Adipocyte (in vitro differentiated cells): ENCODE measurements at regions not wholly inside any gene's neighbourhood (a gene's known extent, or its start where the extent isn't known, plus 50 kb on each side); places are given as distances from the start of the nearest gene placed in this dataset.

Experiments
- DNase-seq: peaks from one replicate; pipeline ENCODE4 v3.0.0-alpha.2; 2015; ENCODE audit warnings: low read depth
- H3K27me3 ChIP-seq: replicated peaks from 2 replicates; pipeline ENCODE4 v1.7.0; 2013; ENCODE audit warnings: mild to moderate bottlenecking, low read length, moderate library complexity; ENCODE audit not compliant: control insufficient read depth, insufficient read depth
- H3K36me3 ChIP-seq: 2 replicates; pipeline ENCODE4 v1.7.0; 2013; ENCODE audit warnings: low read length, mild to moderate bottlenecking, moderate library complexity; ENCODE audit not compliant: control insufficient read depth, insufficient read depth, severe bottlenecking
- H3K4me1 ChIP-seq: 2 replicates; pipeline ENCODE4 v1.7.0; 2013; ENCODE audit warnings: mild to moderate bottlenecking, low read length, moderate library complexity; ENCODE audit not compliant: control insufficient read depth, insufficient read depth
- H3K4me3 ChIP-seq: 2 replicates; pipeline ENCODE4 v1.7.0; 2013; ENCODE audit warnings: mild to moderate bottlenecking, low read length, moderate library complexity
- H3K9ac ChIP-seq: 2 replicates; pipeline ENCODE4 v1.7.0; 2013; ENCODE audit warnings: mild to moderate bottlenecking, low read length, moderate library complexity
- H3K9me3 ChIP-seq: 2 replicates; pipeline ENCODE4 v1.7.0; 2013; ENCODE audit warnings: mild to moderate bottlenecking, low read length, moderate library complexity; ENCODE audit not compliant: control insufficient read depth

- Histone ChIP-seq H3K4me1 (no peaks in the 10 kb centered on the region), H3K36me3 (no peaks in the 10 kb centered on the region), H3K9me3 (no peaks in the 10 kb centered on the region), H3K9ac (no peak overlapping the region), H3K4me3 (no peak overlapping the region), H3K27me3 (no peaks in the 10 kb centered on the region)
- no peak for DNase-seq
These were observed 412.9 kb downstream of the IDS start for GRCh38 chrX:149092179-149092578.

- Histone ChIP-seq H3K4me3 (no peak overlapping the region), H3K36me3 (no peaks in the 10 kb centered on the region), H3K9me3 (no peaks in the 10 kb centered on the region), H3K9ac (no peak overlapping the region), H3K4me1 (peaks cover 6% of the 10 kb centered on the region), H3K27me3 (no peaks in the 10 kb centered on the region)
- DNase-seq, result no peak
These were observed 425.2 kb downstream of the IDS start for GRCh38 chrX:149079805-149080406.

GRCh38 chrX:149074398-149074797 lies 430.7 kb downstream of the IDS start:
- Histone ChIP-seq H3K4me3 (no peak overlapping the region), H3K9ac (no peak overlapping the region), H3K36me3 (no peaks in the 10 kb centered on the region), H3K4me1 (peaks cover 15% of the 10 kb centered on the region), H3K9me3 (no peaks in the 10 kb centered on the region), H3K27me3 (no peaks in the 10 kb centered on the region)
- no peak for DNase-seq

- H3K4me1 ChIP-seq, result peaks cover 15% of the 10 kb centered on the region
- DNase-seq, result no peak
- no peaks in the 10 kb centered on the region for H3K27me3 ChIP-seq
- no peaks in the 10 kb centered on the region for H3K9me3 ChIP-seq
- no peak overlapping the region for H3K9ac ChIP-seq
- no peak overlapping the region for H3K4me3 ChIP-seq
- no peaks in the 10 kb centered on the region for H3K36me3 ChIP-seq
These were observed 431.6 kb downstream of the IDS start for GRCh38 chrX:149073479-149073878.

- Histone ChIP-seq H3K9ac (no peak overlapping the region), H3K9me3 (no peaks in the 10 kb centered on the region), H3K4me1 (peaks cover 9% of the 10 kb centered on the region), H3K4me3 (no peak overlapping the region), H3K36me3 (no peaks in the 10 kb centered on the region), H3K27me3 (peaks cover 4% of the 10 kb centered on the region)
- DNase-seq, result no peak
These were observed 435.2 kb downstream of the IDS start for GRCh38 chrX:149069899-149070298.

GRCh38 chrX:149060921-149061320 lies 444.2 kb downstream of the IDS start:
- H3K27me3 ChIP-seq, result peaks cover 4% of the 10 kb centered on the region
- no peaks in the 10 kb centered on the region for H3K9me3 ChIP-seq
- no peak overlapping the region for H3K9ac ChIP-seq
- no peak for DNase-seq
- no peak overlapping the region for H3K4me3 ChIP-seq
- H3K36me3 ChIP-seq, result no peaks in the 10 kb centered on the region
- H3K4me1 ChIP-seq, result no peaks in the 10 kb centered on the region
